ENCODE measurements at regions not wholly inside any gene's neighbourhood (a gene's known extent, or its start where the extent isn't known, plus 50 kb on each side); places are given as distances from the start of the nearest gene placed in this dataset.

DNA sequence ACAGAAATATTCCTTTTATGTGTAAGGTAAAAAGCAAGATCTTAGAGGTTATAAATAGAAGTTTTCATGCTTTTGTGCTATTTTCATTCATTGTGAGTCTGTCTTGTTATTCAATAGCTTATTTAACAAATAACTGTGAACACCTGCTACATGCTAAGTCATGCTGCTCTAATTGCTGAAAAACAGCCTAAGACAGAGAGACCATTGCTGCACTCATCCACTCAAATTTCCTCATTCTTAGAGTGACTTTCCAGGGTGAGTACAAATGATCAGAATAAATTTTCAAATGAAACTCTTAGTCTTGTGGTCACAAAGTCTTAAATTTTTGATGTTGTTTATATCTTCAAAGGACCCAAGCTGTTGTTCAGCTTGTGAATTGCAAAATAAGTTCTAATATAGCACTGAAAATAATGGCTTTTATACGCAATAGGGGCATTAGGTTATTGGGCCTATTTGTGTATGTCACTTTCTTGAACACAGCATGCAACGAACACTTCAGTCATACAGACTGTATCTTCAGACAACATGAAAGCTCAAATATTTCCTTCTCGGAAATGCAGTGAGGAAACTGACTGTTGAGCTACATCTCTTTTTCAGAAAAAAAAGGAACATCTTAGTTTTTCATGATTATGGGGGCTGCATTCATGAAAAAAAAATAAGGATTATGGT lies 247.9 kb upstream of the PCDH15 start (continued):
- no peak for TF ChIP-seq HMGXB4 (CRISPR knock-in tag; IDR thresholded peaks at IDR 0.05)
- TF ChIP-seq GRHL2 (CRISPR knock-in tag; IDR thresholded peaks at IDR 0.05; ENCODE audit: insufficient replicate concordance, severe bottlenecking), result no peak
- TF ChIP-seq TEAD4 (CRISPR knock-in tag; IDR thresholded peaks at IDR 0.05), result no peak
- no peak for TF ChIP-seq OVOL2 (CRISPR knock-in tag; IDR thresholded peaks at IDR 0.05; ENCODE audit: borderline replicate concordance)

DNA sequence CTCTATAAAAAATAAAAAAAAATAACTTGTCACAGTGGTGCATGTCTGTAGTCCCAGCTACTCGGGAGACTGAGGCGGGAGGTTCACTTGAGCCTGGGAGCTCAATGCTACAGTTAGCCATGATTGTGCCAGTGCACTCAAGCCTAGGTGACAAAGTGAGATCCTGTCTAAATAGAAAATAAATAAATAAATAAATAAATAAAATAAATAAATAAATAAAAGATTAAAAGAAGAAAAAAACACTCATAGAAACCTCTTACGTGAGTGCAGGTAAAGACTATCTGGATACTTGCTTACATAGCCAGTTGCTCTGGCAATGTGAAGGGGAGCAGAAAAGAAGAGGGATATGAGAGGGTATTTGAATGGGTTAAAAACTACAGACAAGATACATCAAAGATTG lies 242.5 kb upstream of the PCDH15 start:
- H3K9me3 Mint-ChIP-seq, result no peaks in the 10 kb centered on the region
- CTCF ChIA-PET, result no interaction called here
- no peak overlapping the region for H3K4me3 Mint-ChIP-seq
- POLR2A ChIA-PET, result no interaction called here
- no peaks in the 10 kb centered on the region for H3K36me3 Mint-ChIP-seq
- ATAC-seq, result no peak
- TF ChIP-seq HMGA2 (CRISPR knock-in tag; IDR thresholded peaks at IDR 0.05), result no peak
- TF ChIP-seq ZNF281 (CRISPR knock-in tag; IDR thresholded peaks at IDR 0.05), result no peak
- TF ChIP-seq TEAD4 (CRISPR knock-in tag; IDR thresholded peaks at IDR 0.05), result no peak
- TF ChIP-seq MLX (CRISPR knock-in tag; IDR thresholded peaks at IDR 0.05), result no peak
- TF ChIP-seq AFF4 (CRISPR knock-in tag; IDR thresholded peaks at IDR 0.05; ENCODE audit: borderline replicate concordance), result no peak
- TF ChIP-seq, protein P1, sequence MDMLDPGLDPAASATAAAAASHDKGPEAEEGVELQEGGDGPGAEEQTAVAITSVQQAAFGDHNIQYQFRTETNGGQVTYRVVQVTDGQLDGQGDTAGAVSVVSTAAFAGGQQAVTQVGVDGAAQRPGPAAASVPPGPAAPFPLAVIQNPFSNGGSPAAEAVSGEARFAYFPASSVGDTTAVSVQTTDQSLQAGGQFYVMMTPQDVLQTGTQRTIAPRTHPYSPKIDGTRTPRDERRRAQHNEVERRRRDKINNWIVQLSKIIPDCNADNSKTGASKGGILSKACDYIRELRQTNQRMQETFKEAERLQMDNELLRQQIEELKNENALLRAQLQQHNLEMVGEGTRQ (CRISPR knock-in tag; IDR thresholded peaks at IDR 0.05), result no peak
- no peak for TF ChIP-seq ZBTB21 (CRISPR knock-in tag; IDR thresholded peaks at IDR 0.05; ENCODE audit: borderline replicate concordance)
- no peak for TF ChIP-seq EMX1 (CRISPR knock-in tag; IDR thresholded peaks at IDR 0.05)
- no peak for TF ChIP-seq ATF1 (CRISPR knock-in tag; IDR thresholded peaks at IDR 0.05)
- no peak for TF ChIP-seq MXD4 (CRISPR knock-in tag; IDR thresholded peaks at IDR 0.05; ENCODE audit: borderline replicate concordance)
- TF ChIP-seq OVOL2 (CRISPR knock-in tag; IDR thresholded peaks at IDR 0.05; ENCODE audit: borderline replicate concordance), result no peak
- no peak for TF ChIP-seq CDX4 (CRISPR knock-in tag; IDR thresholded peaks at IDR 0.05; ENCODE audit: borderline replicate concordance)
- no peak for TF ChIP-seq GABPB1 (CRISPR knock-in tag; IDR thresholded peaks at IDR 0.05)
- TF ChIP-seq GTF2I (CRISPR knock-in tag; conservative IDR thresholded peaks at IDR 0.05), result no peak
- no peak for TF ChIP-seq E2F1 (CRISPR knock-in tag; IDR thresholded peaks at IDR 0.05)
- H3K27me3 Mint-ChIP-seq (ENCODE audit: low read depth), result no peaks in the 10 kb centered on the region
- no peak overlapping the region for H3K27ac Mint-ChIP-seq
- no peak for DNase-seq (ENCODE audit: low spot score)
- H3K4me1 Mint-ChIP-seq, result peaks cover 20% of the 10 kb centered on the region

Data from WTC11 (cell line).